ENCODE measurements at regions not wholly inside any gene's neighbourhood (a gene's known extent, or its start where the extent isn't known, plus 50 kb on each side); places are given as distances from the start of the nearest gene placed in this dataset.
A peak's percentile ranks its signal among the peaks of the same experiment; 100 is the strongest.

DNA sequence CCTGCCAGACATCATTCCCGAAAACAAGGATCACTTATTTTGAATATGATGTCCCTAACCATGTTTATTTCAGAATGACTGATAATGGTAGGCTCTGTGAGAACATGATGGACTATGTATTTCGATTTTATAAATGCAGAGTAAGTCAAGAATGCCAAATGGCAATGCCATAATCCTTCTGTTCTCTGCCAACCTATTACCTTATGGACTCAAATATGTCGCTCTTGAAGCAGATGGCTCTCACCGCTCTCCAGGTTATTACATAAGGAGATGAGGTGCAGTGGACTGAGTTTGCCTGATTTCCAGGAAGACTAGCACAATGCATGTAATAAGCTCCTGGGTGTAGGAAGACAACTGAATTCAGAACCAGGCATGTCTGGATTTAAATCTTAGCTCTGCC lies 227.2 kb downstream of the BTG1 start:
- DNase-seq = no peak

DNA sequence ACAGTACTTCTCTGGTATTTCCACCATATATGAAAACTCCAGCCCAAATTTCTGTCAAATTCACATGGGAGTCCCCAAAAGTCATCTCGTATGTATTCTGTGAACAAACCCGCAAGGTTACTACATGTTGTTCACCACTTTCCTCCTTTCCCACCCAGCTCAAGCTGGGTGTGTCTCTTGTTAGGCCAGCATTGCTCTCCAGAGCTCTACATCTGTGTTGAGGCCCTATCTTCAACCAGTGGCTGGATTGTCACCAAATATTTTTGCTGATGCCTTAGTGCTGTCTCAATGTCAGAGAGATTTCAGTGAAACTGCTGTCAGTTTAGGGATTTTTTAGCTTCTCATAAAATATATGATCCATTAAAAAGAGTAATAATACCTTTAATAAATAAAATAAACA lies 230.9 kb downstream of the BTG1 start:
- DNase-seq = no peak

- no peak for DNase-seq
These were observed 232.0 kb downstream of the BTG1 start for GRCh38 chr12:91913651-91914050.

DNA sequence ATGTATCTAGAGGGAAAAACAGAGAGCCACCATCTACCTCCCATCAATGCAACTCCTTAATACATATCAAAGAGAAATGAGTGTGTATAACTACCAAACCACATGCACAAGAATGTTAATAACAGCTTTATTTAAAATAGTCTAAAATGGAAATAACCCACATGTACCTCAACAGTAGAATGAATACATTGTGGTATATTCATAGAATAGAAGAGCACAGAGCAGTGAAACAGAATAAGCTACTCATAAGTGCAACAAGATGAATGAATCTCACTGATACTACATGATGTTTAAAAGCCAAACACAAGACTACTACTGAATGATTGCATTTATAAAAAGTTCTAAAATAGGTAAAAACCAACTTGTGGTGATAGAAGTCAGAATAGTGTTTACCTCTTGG lies 232.5 kb downstream of the BTG1 start:
- no peak for DNase-seq

- no peak for DNase-seq
These were observed 233.5 kb downstream of the BTG1 start for GRCh38 chr12:91912178-91912577.

DNA sequence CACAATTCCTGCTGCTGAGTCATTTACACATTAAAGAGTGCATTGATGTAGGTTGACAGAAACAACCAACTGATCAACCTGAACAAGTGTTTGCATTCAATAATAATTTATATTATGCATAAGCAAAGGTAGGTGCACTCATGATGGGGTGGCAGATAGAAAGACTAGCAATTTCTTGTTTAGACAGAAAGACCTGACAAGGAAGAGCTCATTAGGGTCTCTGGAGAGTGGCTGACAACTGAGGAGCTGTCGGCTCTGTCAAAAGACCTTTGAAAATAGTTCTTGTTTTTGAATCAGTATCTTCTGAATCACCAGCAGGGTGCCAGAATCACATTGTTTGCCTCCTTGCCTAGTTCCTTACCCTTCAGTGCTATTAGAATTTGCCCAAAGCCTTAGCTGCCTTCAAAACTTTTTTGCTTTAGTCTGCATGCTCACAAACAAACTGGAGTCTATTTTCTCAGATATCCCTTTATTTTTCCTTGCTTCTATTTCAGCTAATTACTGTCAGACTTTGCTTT lies 234.7 kb downstream of the BTG1 start:
- no peak for DNase-seq

- DNase-seq = no peak
These were observed 242.6 kb downstream of the BTG1 start for GRCh38 chr12:91902860-91903683.

GRCh38 chr12:91901381-91902074 lies 244.1 kb downstream of the BTG1 start:
- no peak for DNase-seq

- DNase-seq = no peak
These were observed 244.7 kb downstream of the BTG1 start for GRCh38 chr12:91900971-91901370.

DNA sequence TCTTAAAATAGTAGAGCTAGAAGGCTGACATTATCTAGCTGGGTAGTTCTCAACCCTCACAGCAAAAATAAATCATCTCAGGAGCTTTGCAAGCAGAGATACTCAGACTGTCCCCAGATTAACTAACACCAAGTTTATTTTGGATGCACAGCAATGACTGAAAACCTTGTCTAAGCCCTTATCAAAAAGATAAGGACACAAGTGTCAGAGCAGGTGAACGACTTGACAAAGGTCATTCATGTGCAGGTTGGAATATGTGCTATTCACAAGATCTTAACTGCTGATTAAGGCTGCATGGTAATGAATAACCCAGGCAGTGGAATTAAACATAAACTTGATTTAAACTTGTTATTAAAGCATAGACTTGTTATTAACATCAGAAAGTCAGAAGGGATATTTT lies 246.6 kb downstream of the BTG1 start:
- no peak for DNase-seq

GRCh38 chr12:91897025-91897515 lies 248.6 kb downstream of the BTG1 start:
- no peak for DNase-seq

- no peak for DNase-seq
These were observed 249.2 kb downstream of the BTG1 start for GRCh38 chr12:91896286-91897024.

GRCh38 chr12:91894911-91895310 lies 250.7 kb downstream of the BTG1 start:
- DNase-seq = no peak

DNA sequence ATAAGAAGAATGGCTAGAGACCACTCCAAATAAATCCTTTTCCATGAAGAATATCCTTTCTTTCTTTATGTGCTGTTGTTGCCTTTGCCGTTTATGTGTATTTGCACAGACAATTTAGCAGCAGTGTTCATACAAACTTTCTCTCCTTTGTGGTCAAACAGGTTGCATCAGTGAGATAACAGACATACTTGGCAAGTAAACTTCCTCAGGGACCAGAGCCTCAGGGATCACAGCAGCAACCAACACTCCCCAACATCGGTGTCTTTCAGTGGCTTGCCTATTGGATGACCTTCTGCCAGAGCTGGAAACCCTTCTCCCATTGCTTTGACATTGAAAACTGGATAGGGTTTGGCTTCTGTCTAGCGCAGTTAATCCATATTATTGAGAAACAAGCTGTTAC lies 252.2 kb downstream of the BTG1 start:
- no peak for DNase-seq

- DNase-seq = no peak
These were observed 253.4 kb downstream of the BTG1 start for GRCh38 chr12:91892081-91892855.

DNA sequence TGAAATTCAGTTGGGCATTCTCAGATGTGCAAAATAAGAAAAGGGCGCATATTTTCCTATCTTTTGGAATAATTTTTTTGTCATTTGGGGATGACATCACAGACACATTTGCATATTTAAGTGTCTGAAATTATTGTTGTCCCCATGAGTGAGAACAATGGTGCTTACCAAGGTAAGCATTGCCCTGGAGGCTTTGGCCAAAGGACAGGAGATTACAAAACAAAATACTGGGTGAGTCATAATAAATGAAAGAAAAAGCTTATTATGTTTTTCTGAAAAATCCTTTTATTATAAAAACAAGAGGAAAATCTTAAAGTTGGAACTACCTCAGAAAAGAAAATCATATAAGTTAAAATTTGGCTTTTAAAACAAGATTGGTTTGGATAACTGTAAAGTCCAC lies 254.9 kb downstream of the BTG1 start:
- DNase-seq = no peak

GRCh38 chr12:91889910-91890309 lies 255.7 kb downstream of the BTG1 start:
- DNase-seq = no peak

DNA sequence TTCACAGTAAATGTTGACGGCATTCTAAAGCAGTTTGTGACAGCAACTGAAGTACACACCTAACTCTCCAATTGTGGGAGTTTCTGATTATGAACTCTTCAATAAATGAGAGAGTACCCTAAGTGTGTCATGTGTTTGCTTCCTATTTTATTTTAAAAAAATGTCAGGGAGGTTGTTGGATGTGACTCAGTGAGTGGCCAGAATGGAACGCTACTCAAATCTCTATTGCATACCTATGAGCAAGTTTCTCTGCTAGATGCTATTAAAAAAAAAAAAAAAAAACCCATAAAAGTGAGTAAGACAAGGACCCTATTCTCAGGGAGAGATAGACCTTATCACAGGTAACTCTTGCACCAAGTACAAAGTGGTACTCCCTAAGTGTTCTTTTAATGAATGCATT lies 256.6 kb downstream of the BTG1 start:
- DNase-seq = no peak

DNA sequence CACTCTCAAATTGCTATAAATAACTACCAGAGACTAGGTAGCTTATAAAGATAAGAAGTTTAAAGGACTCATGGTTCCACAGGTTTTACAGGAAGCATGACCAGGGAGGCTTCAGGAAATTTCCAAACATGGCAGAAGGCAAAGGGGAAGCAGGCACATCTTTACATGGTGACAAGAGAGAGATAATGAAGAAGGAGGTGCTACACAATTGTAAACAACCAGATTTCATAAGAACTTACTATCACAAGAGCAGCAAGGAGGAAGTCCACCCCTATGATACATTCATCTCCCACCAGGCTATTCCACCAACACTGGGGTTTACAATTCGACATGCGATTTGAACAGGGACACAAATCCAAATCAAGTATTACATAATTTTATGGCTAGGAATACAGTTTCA lies 257.7 kb downstream of the BTG1 start:
- peak; percentile 2 for DNase-seq

GRCh38 chr12:91885851-91886731 lies 259.6 kb downstream of the BTG1 start:
- DNase-seq = no peak

- no peak for DNase-seq
These were observed 261.4 kb downstream of the BTG1 start for GRCh38 chr12:91884230-91884629.

GRCh38 chr12:91883811-91884210 lies 261.8 kb downstream of the BTG1 start:
- DNase-seq = no peak

All from hematopoietic multipotent progenitor cell treated with erythropoietin and hydrocortisone succinate and interleukin-3 and kit ligand, for 6 days (in vitro differentiated cells).